GM23338 (cell line): ENCODE measurements at regions not wholly inside any gene's neighbourhood (a gene's known extent, or its start where the extent isn't known, plus 50 kb on each side); places are given as distances from the start of the nearest gene placed in this dataset.

Source experiments
- ATAC-seq: fragments of 200-7000 bp; cut with Tn5 transposase; 3 replicates; pipeline ENCODE4 v1.9.1; 2020
- DNase-seq: peaks from one replicate; pipeline ENCODE4 v3.0.0-alpha.2; 2015; ENCODE audit warnings: low spot score
- H2AFZ ChIP-seq: fragments of 200-600 bp; sonication (generic); 2 replicates; pipeline ENCODE4 v1.8.0; 2016; ENCODE audit warnings: antibody characterized with exemption, mild to moderate bottlenecking, moderate library complexity
- H3F3A ChIP-seq: fragments of 200-600 bp; sonication (generic); replicated peaks from 2 replicates; pipeline ENCODE4 v1.8.0; 2017; ENCODE audit warnings: antibody characterized with exemption, mixed run types, low read depth
- H3K27ac ChIP-seq: fragments of 200-600 bp; sonication (generic); 2 replicates; pipeline ENCODE4 v1.6.1; 2016; ENCODE audit warnings: low read depth
- H3K27me3 ChIP-seq: fragments of 200-600 bp; sonication (generic); 2 replicates; pipeline ENCODE4 v1.8.0; 2016; ENCODE audit warnings: mild to moderate bottlenecking, mixed run types, moderate library complexity; ENCODE audit not compliant: insufficient read depth
- H3K36me3 ChIP-seq: fragments of 200-600 bp; sonication (generic); 2 replicates; pipeline ENCODE4 v1.8.0; 2016; ENCODE audit warnings: mild to moderate bottlenecking; ENCODE audit not compliant: insufficient read depth
- H3K4me1 ChIP-seq: fragments of 200-600 bp; sonication (generic); 2 replicates; pipeline ENCODE4 v1.8.0; 2016; ENCODE audit warnings: mild to moderate bottlenecking, moderate library complexity; ENCODE audit not compliant: insufficient read depth
- H3K4me2 ChIP-seq: fragments of 200-600 bp; sonication (generic); 2 replicates; pipeline ENCODE4 v1.7.1; 2017; ENCODE audit warnings: mixed run types
- H3K4me3 ChIP-seq: fragments of 200-600 bp; sonication (generic); 2 replicates; pipeline ENCODE4 v1.6.1; 2016; ENCODE audit warnings: mixed run types
- H3K79me2 ChIP-seq: fragments of 200-600 bp; sonication (generic); replicated peaks from 2 replicates; pipeline ENCODE4 v1.8.0; 2017; ENCODE audit warnings: mild to moderate bottlenecking; ENCODE audit not compliant: insufficient read depth
- H3K9me2 ChIP-seq: fragments of 200-600 bp; sonication (generic); 2 replicates; pipeline ENCODE4 v1.8.0; 2017; ENCODE audit not compliant: insufficient read depth
- H4K20me1 ChIP-seq: fragments of 200-600 bp; sonication (generic); replicated peaks from 2 replicates; pipeline ENCODE4 v1.8.0; 2017; ENCODE audit warnings: mild to moderate bottlenecking; ENCODE audit not compliant: insufficient read depth
- H3K27ac Mint-ChIP-seq: 2 replicates; pipeline ENCODE4 v1.8.0; 2020; ENCODE audit warnings: inconsistent platforms, mild to moderate bottlenecking, moderate library complexity, mixed read lengths
- H3K27me3 Mint-ChIP-seq: 3 replicates; pipeline ENCODE4 v1.8.0; 2022; ENCODE audit warnings: low read depth, mild to moderate bottlenecking, moderate library complexity, mixed read lengths, inconsistent platforms; ENCODE audit not compliant: insufficient read depth, poor library complexity
- H3K36me3 Mint-ChIP-seq: 3 replicates; pipeline ENCODE4 v1.8.0; 2021; ENCODE audit warnings: low read depth, mild to moderate bottlenecking, inconsistent platforms, moderate library complexity, mixed read lengths
- H3K4me1 Mint-ChIP-seq: 3 replicates; pipeline ENCODE4 v1.8.0; 2020; ENCODE audit warnings: mild to moderate bottlenecking, inconsistent platforms, mixed read lengths
- H3K4me3 Mint-ChIP-seq: 3 replicates; pipeline ENCODE4 v1.8.0; 2021; ENCODE audit warnings: moderate library complexity, mild to moderate bottlenecking, inconsistent platforms, mixed read lengths
- H3K9me3 Mint-ChIP-seq: 3 replicates; pipeline ENCODE4 v1.8.0; 2020; ENCODE audit warnings: moderate library complexity, mild to moderate bottlenecking, inconsistent platforms, mixed read lengths
- CREB1 ChIP-seq: fragments of 250-450 bp; sonication (Bioruptor Pico); IDR thresholded peaks from 2 replicates; pipeline ENCODE4 v1.5.0; 2020; ENCODE audit warnings: low read depth, mild to moderate bottlenecking, moderate library complexity
- CTCF ChIP-seq, 2 experiments: fragments of 200-600 bp in 1 of 2; sonication (generic) in 1 of 2; conservative IDR thresholded peaks; 2 replicates each; pipeline versions ENCODE4 v1.5.1 to v1.6.1; 2016 to 2017; ENCODE audit warnings: antibody characterized with exemption in 2 of 2, low read depth in 2 of 2, mild to moderate bottlenecking in 2 of 2, moderate library complexity in 1 of 2
- ETS1 ChIP-seq: IDR thresholded peaks from 2 replicates; pipeline ENCODE4 v1.6.1; 2016; ENCODE audit warnings: antibody characterized with exemption
- EZH2 ChIP-seq: fragments of 200-600 bp; sonication (generic); IDR thresholded peaks from one replicate; pipeline ENCODE4 v1.8.0; 2017; ENCODE audit warnings: antibody characterized with exemption, mild to moderate bottlenecking, low read depth; ENCODE audit not compliant: unreplicated experiment
- EZH2phosphoT487 ChIP-seq: fragments of 200-600 bp; sonication (generic); IDR thresholded peaks from one replicate; pipeline ENCODE4 v1.8.1; 2018; ENCODE audit warnings: antibody characterized with exemption; ENCODE audit not compliant: unreplicated experiment
- JUNB ChIP-seq: IDR thresholded peaks from one replicate; pipeline ENCODE4 v1.6.1; 2016; ENCODE audit warnings: antibody characterized with exemption; ENCODE audit not compliant: unreplicated experiment
- NANOG ChIP-seq: IDR thresholded peaks from 2 replicates; pipeline ENCODE4 v1.6.1; 2016; ENCODE audit warnings: antibody characterized with exemption, borderline replicate concordance
- POLR2AphosphoS5 ChIP-seq: IDR thresholded peaks from 2 replicates; pipeline ENCODE4 v1.6.1; 2016; ENCODE audit warnings: antibody characterized with exemption, low read depth
- REST ChIP-seq: IDR thresholded peaks from one replicate; pipeline ENCODE4 v1.6.1; 2018; ENCODE audit warnings: antibody characterized with exemption; ENCODE audit not compliant: unreplicated experiment
- STAT1 ChIP-seq: IDR thresholded peaks from one replicate; pipeline ENCODE4 v1.6.1; 2016; ENCODE audit warnings: antibody characterized with exemption; ENCODE audit not compliant: unreplicated experiment
- ZNF114 ChIP-seq: fragments of 250-450 bp; sonication (Bioruptor Pico); IDR thresholded peaks from 2 replicates; pipeline ENCODE4 v1.5.0; 2020; ENCODE audit warnings: mild to moderate bottlenecking, moderate library complexity
- ZNF331 ChIP-seq: fragments of 250-450 bp; sonication (Bioruptor Pico); IDR thresholded peaks from 2 replicates; pipeline ENCODE4 v1.5.0; 2020; ENCODE audit warnings: low read depth, mild to moderate bottlenecking, moderate library complexity
- ZNF462 ChIP-seq: fragments of 250-450 bp; sonication (Bioruptor Pico); IDR thresholded peaks from 2 replicates; pipeline ENCODE4 v1.5.0; 2020; ENCODE audit warnings: mild to moderate bottlenecking, moderate library complexity

- DNase-seq (no peak), ATAC-seq (no peak)
- H4K20me1 ChIP-seq = no peaks in the 10 kb centered on the region
- H3K9me3 Mint-ChIP-seq = no peaks in the 10 kb centered on the region
- H3K79me2 ChIP-seq = no peaks in the 10 kb centered on the region
- H3K9me2 ChIP-seq = no peaks in the 10 kb centered on the region; the same call in 1 of the 2 replicates
- H3K27me3 ChIP-seq = no peaks in the 10 kb centered on the region
- H3K4me1 ChIP-seq = no peaks in the 10 kb centered on the region
- H2AFZ ChIP-seq = peak overlapping the region; percentile 69; the same call in 1 of the 2 replicates
- H3K36me3 ChIP-seq = no peaks in the 10 kb centered on the region
- H3K27me3 Mint-ChIP-seq = peaks cover 4% of the 10 kb centered on the region
- H3K36me3 Mint-ChIP-seq = no peaks in the 10 kb centered on the region
- TF ChIP-seq ETS1 = no peak
- TF ChIP-seq NANOG = no peak
- TF ChIP-seq REST = no peak
- TF ChIP-seq ZNF114 = no peak
- no peak for TF ChIP-seq ZNF462
- no peak for TF ChIP-seq JUNB
- TF ChIP-seq EZH2phosphoT487 = no peak
- TF ChIP-seq EZH2 = no peak
- no peak for TF ChIP-seq ZNF331 (CRISPR knock-in tag)
- TF ChIP-seq STAT1 = no peak
- no peak for TF ChIP-seq POLR2AphosphoS5
- TF ChIP-seq CREB1 (CRISPR knock-in tag) = no peak
- TF ChIP-seq CTCF (conservative IDR thresholded peaks at IDR 0.05; ENCODE audit: low read depth in 2 of 2) = no peak
- no peak overlapping the region for H3K27ac Mint-ChIP-seq
- H3K4me3 Mint-ChIP-seq = no peak overlapping the region
- H3K27ac ChIP-seq = no peak overlapping the region
- peaks cover 10% of the 10 kb centered on the region for H3K4me1 Mint-ChIP-seq
- H3F3A ChIP-seq = no peaks in the 10 kb centered on the region
- no peak overlapping the region for H3K4me2 ChIP-seq
- no peak overlapping the region for H3K4me3 ChIP-seq
Measured at GRCh38 chr10:44173608-44173894, 211.3 kb downstream of the CXCL12 start.
